Panc1 (cell line): ENCODE measurements at regions not wholly inside any gene's neighbourhood (a gene's known extent, or its start where the extent isn't known, plus 50 kb on each side); places are given as distances from the start of the nearest gene placed in this dataset.

ENCODE experiments used
- SIN3A ChIP-seq: IDR thresholded peaks from 2 replicates; pipeline ENCODE4 v1.6.1; 2012; ENCODE audit warnings: low read depth, mild to moderate bottlenecking, low read length, moderate library complexity, borderline replicate concordance; ENCODE audit not compliant: insufficient read depth
- TF ChIP-seq, protein P1 (sequence below): fragments of 450-650 bp; IDR thresholded peaks from 2 replicates; pipeline ENCODE4 v1.5.1; 2017; ENCODE audit warnings: mild to moderate bottlenecking
- TF ChIP-seq, protein P2 (sequence below), 2 experiments: IDR thresholded peaks; 2 replicates each; pipeline ENCODE4 v1.6.1; 2011 to 2012; ENCODE audit warnings: low read depth in 2 of 2, control low read depth in 1 of 2, low read length in 1 of 2, mild to moderate bottlenecking in 1 of 2, moderate library complexity in 1 of 2; ENCODE audit not compliant: insufficient read depth in 1 of 2

DNA sequence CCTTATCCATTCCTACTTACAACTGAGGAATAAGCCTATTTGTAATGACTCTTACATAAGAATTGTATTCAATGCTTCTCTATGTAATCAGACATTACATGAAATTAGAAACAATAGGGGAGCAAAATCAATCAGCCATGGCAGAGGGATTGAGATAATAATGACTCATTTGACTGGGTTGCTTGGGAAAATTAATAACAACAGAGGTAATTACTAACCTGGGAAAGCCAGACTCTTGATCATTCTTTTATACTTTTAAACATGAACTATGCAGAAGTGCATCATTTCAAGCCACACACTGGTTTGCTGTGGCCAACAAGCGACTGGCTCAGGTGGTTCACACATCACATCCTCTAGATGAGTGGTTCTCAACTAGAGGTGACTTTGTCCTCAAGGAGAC, 126.3 kb upstream of the CRBN start:
- TF ChIP-seq, protein P1, sequence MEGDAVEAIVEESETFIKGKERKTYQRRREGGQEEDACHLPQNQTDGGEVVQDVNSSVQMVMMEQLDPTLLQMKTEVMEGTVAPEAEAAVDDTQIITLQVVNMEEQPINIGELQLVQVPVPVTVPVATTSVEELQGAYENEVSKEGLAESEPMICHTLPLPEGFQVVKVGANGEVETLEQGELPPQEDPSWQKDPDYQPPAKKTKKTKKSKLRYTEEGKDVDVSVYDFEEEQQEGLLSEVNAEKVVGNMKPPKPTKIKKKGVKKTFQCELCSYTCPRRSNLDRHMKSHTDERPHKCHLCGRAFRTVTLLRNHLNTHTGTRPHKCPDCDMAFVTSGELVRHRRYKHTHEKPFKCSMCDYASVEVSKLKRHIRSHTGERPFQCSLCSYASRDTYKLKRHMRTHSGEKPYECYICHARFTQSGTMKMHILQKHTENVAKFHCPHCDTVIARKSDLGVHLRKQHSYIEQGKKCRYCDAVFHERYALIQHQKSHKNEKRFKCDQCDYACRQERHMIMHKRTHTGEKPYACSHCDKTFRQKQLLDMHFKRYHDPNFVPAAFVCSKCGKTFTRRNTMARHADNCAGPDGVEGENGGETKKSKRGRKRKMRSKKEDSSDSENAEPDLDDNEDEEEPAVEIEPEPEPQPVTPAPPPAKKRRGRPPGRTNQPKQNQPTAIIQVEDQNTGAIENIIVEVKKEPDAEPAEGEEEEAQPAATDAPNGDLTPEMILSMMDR, result no peak
- TF ChIP-seq SIN3A, result no peak
- TF ChIP-seq, protein P2, sequence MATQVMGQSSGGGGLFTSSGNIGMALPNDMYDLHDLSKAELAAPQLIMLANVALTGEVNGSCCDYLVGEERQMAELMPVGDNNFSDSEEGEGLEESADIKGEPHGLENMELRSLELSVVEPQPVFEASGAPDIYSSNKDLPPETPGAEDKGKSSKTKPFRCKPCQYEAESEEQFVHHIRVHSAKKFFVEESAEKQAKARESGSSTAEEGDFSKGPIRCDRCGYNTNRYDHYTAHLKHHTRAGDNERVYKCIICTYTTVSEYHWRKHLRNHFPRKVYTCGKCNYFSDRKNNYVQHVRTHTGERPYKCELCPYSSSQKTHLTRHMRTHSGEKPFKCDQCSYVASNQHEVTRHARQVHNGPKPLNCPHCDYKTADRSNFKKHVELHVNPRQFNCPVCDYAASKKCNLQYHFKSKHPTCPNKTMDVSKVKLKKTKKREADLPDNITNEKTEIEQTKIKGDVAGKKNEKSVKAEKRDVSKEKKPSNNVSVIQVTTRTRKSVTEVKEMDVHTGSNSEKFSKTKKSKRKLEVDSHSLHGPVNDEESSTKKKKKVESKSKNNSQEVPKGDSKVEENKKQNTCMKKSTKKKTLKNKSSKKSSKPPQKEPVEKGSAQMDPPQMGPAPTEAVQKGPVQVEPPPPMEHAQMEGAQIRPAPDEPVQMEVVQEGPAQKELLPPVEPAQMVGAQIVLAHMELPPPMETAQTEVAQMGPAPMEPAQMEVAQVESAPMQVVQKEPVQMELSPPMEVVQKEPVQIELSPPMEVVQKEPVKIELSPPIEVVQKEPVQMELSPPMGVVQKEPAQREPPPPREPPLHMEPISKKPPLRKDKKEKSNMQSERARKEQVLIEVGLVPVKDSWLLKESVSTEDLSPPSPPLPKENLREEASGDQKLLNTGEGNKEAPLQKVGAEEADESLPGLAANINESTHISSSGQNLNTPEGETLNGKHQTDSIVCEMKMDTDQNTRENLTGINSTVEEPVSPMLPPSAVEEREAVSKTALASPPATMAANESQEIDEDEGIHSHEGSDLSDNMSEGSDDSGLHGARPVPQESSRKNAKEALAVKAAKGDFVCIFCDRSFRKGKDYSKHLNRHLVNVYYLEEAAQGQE (IDR thresholded peaks at IDR 0.05; ENCODE audit: insufficient read depth in 1 of 2, low read depth in 2 of 2, low read length in 1 of 2), result no peak
